NCI-H526 treated with DMSO at 0.1 percent for 48 hours (cell line): ENCODE measurements at regions not wholly inside any gene's neighbourhood (a gene's known extent, or its start where the extent isn't known, plus 50 kb on each side); places are given as distances from the start of the nearest gene placed in this dataset.
"Not testable (repeated sequence)": the region's sequence is repeated elsewhere in the genome, so short reads cannot be mapped to it uniquely, and the experiment has no call there.

Source experiments
- DNase-seq: peaks from one replicate; lab custom pipeline; 2025; lab: John Stamatoyannopoulos, UW

- peak; percentile 68 for DNase-seq
Measured at GRCh38 chr13:22936228-22936627, 244.6 kb upstream of the SGCG start.

- DNase-seq, result no peak
Measured at GRCh38 chr13:22937241-22937640, 243.5 kb upstream of the SGCG start.

- DNase-seq, result no peak
Measured at GRCh38 chr13:22937953-22938352, 242.8 kb upstream of the SGCG start.

GRCh38 chr13:22938576-22938975 lies 242.2 kb upstream of the SGCG start:
- no peak for DNase-seq

GRCh38 chr13:22939157-22939556 lies 241.6 kb upstream of the SGCG start:
- no peak for DNase-seq

- no peak for DNase-seq
Measured at GRCh38 chr13:22940090-22940710, 240.6 kb upstream of the SGCG start.

- DNase-seq, result no peak
Measured at GRCh38 chr13:22940736-22941135, 240.0 kb upstream of the SGCG start.

- not testable (repeated sequence) for DNase-seq
Measured at GRCh38 chr13:22941495-22941894, 239.3 kb upstream of the SGCG start.

GRCh38 chr13:22942831-22943230 lies 237.9 kb upstream of the SGCG start:
- DNase-seq, result not testable (repeated sequence)

GRCh38 chr13:22944378-22944777 lies 236.4 kb upstream of the SGCG start:
- DNase-seq, result no peak

GRCh38 chr13:22945321-22946226 lies 235.2 kb upstream of the SGCG start:
- peak; percentile 100 for DNase-seq

GRCh38 chr13:22948421-22948820 lies 232.4 kb upstream of the SGCG start:
- DNase-seq, result no peak

GRCh38 chr13:22952018-22952417 lies 228.8 kb upstream of the SGCG start:
- not testable (repeated sequence) for DNase-seq

- DNase-seq, result not testable (repeated sequence)
Measured at GRCh38 chr13:22955147-22955546, 225.6 kb upstream of the SGCG start.

GRCh38 chr13:22956456-22957115 lies 224.2 kb upstream of the SGCG start:
- DNase-seq, result not testable (repeated sequence)

GRCh38 chr13:22959859-22960258 lies 220.9 kb upstream of the SGCG start:
- not testable (repeated sequence) for DNase-seq

- no peak for DNase-seq
Measured at GRCh38 chr13:22960827-22961226, 220.0 kb upstream of the SGCG start.

GRCh38 chr13:22961342-22961741 lies 219.4 kb upstream of the SGCG start:
- DNase-seq, result not testable (repeated sequence)

- no peak for DNase-seq
Measured at GRCh38 chr13:22961835-22962537, 218.8 kb upstream of the SGCG start.

- not testable (repeated sequence) for DNase-seq
Measured at GRCh38 chr13:22963384-22964053, 217.3 kb upstream of the SGCG start.

GRCh38 chr13:22964245-22964966 lies 216.4 kb upstream of the SGCG start:
- DNase-seq, result no peak
